Psoas muscle (tissue), 7 donors: ENCODE measurements at regions not wholly inside any gene's neighbourhood (a gene's known extent, or its start where the extent isn't known, plus 50 kb on each side); places are given as distances from the start of the nearest gene placed in this dataset.

ENCODE experiments used
- ATAC-seq, 4 donors: fragments of 200-7000 bp; cut with Tn5 transposase; one replicate each; pipeline ENCODE4 v1.9.1; 2020; ENCODE audit warnings: moderate library complexity in 3 of 4, mild to moderate bottlenecking in 2 of 4
- DNase-seq, 2 donors: peaks; one replicate each; pipeline ENCODE4 v3.0.0-alpha.2; 2020
- H3K27ac ChIP-seq: fragments of 200-600 bp; one replicate; pipeline ENCODE4 v1.8.0; 2022
- H3K27me3 ChIP-seq, 3 donors: fragments of 200-600 bp in 1 of 3; one replicate each; pipeline versions ENCODE4 v1.6.1 to v1.8.0; 2013 to 2022; ENCODE audit warnings: low read length in 2 of 3, mild to moderate bottlenecking in 2 of 3, moderate library complexity in 1 of 3; ENCODE audit not compliant: insufficient read depth in 3 of 3
- H3K36me3 ChIP-seq, 2 donors: fragments of 200-600 bp in 1 of 2; one replicate each; pipeline versions ENCODE4 v1.6.1 to v1.8.0; 2013 to 2022; ENCODE audit warnings: low read depth in 1 of 2, mild to moderate bottlenecking in 1 of 2, moderate library complexity in 1 of 2; ENCODE audit not compliant: insufficient read depth in 1 of 2
- H3K4me1 ChIP-seq: fragments of 200-600 bp; one replicate; pipeline ENCODE4 v1.8.0; 2022
- H3K4me3 ChIP-seq: fragments of 200-600 bp; one replicate; pipeline ENCODE4 v1.8.0; 2022; ENCODE audit warnings: mild to moderate bottlenecking
- H3K9me3 ChIP-seq: fragments of 200-600 bp; one replicate; pipeline ENCODE4 v1.8.0; 2022
- CTCF ChIP-seq: fragments of 200-600 bp; IDR thresholded peaks from one replicate; pipeline ENCODE4 v1.8.0; 2022; ENCODE audit warnings: antibody characterized with exemption
- WGBS, 3 donors: extraction: QIAGEN DNeasy Blood & Tissue Kit; methylation state at CpG; one replicate each; pipeline versions ENCODE4 v1.1.6 to v1.1.7; 2013; 5-methylcytosine and 5-hydroxymethylcytosine counted together
- intact Hi-C, 2 donors: fragments of 100-400 bp; cut with DNase I; formaldehyde crosslinking; loops; one replicate each; pipeline versions ENCODE4 v1.11.0 to v1.14.2; 2022
- donor health status: healthy with polysubstance abuse.
- donor health status: DM: no; HTN: no; CAD: no; lungs with moderate emphysema.
- donor health status: Bipolar disorder and iron deficiency.
- donor health status: healthy.
- donor health status: DM: yes; HTN: yes; CAD: no.
- donor health status: DM: no; HTN: no; CAD: no.
- donor health status: DM: yes; HTN: yes; CAD: no.

DNA sequence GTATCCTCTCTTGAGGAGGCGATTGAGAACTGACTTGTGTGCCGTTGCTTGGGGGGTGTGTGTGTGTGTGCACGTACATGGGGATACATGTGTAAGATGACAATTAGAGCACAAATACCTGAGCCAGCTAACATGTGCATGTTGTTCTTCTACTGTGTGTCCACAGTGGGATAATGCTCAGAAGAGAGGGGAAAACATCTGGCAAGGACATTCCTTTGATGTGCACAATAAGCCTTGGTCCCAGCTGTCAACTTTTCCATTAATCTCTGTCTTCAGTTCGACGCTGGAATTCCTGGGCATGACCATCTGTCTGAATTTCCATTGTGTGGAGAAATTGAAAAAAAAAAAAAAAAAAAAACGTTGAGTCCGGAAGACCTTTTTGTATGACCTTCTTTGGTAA is 592.0 kb upstream of the GALNTL6 start:
- no peak overlapping the region for H3K4me3 ChIP-seq
- H3K9me3 ChIP-seq = no peaks in the 10 kb centered on the region
- ATAC-seq (no peak), DNase-seq (no peak)
- H3K36me3 ChIP-seq = no peaks in the 10 kb centered on the region
- no peaks in the 10 kb centered on the region for H3K27me3 ChIP-seq
- no peak overlapping the region for H3K27ac ChIP-seq
- intact Hi-C loops = no loop called here
- 54 to 57% (median 56%) methylated on average over 7 of the region's 7 CpGs for WGBS, 3 donors
- H3K4me1 ChIP-seq = no peaks in the 10 kb centered on the region
- TF ChIP-seq CTCF = no peak

GRCh38 chr4:171203425-171203824 is 609.8 kb upstream of the GALNTL6 start:
- no peak overlapping the region for H3K27ac ChIP-seq
- 29 to 45% (median 33%) methylated on average over 2 of the region's 2 CpGs for WGBS, 3 donors
- intact Hi-C loops = no loop called here
- no peak for TF ChIP-seq CTCF
- ATAC-seq (no peak), DNase-seq (no peak)
- no peak overlapping the region for H3K4me3 ChIP-seq
- H3K27me3 ChIP-seq = no peaks in the 10 kb centered on the region
- H3K4me1 ChIP-seq = no peaks in the 10 kb centered on the region
- no peaks in the 10 kb centered on the region for H3K9me3 ChIP-seq
- H3K36me3 ChIP-seq = no peaks in the 10 kb centered on the region

DNA sequence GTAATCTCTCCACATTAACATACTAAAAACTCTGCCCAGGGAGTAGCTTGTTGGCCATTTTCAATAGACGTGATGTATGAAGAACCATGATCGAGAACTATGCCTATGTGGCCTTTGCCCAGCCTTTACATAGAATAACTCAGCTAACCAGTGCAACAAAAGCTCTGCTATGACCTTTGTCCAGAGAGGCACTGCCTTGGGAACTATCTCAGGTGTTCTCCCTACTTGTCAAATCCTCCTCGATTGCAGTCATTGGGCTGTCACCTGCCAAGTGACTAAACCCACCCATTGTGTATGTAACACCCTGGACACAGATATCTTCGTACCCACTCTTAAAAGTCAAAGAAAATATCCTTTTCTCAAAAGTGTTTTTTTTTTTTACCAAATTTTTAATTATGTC is 610.3 kb upstream of the GALNTL6 start:
- 84 to 88% (median 86%) methylated on average over 4 of the region's 4 CpGs for WGBS, 3 donors
- TF ChIP-seq CTCF = no peak
- no peak overlapping the region for H3K27ac ChIP-seq
- no peak for DNase-seq
- intact Hi-C loops = no loop called here
- H3K4me1 ChIP-seq = no peaks in the 10 kb centered on the region
- no peaks in the 10 kb centered on the region for H3K9me3 ChIP-seq
- no peaks in the 10 kb centered on the region for H3K27me3 ChIP-seq
- H3K36me3 ChIP-seq = no peaks in the 10 kb centered on the region
- ATAC-seq = no peak
- H3K4me3 ChIP-seq = no peak overlapping the region

DNA sequence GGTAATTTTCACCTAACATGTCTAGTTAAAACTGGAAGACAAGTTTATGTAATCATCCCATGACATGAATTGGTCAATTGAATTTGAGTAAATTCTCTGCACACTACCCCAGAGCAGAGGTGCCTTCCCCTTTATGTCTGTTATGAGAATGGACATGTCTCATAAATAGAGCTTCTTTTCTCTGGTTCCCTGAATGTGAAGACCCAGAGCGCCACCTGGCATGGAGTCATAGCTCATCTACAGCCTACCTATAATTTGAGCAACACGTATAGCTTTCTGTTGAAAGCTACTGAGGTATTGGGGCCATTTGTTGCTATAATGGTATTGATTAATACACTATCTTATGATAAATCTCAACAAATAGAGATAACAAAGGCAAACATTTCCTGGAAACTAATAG is 626.5 kb upstream of the GALNTL6 start:
- ATAC-seq (no peak), DNase-seq (no peak)
- Histone ChIP-seq H3K27me3 (no peaks in the 10 kb centered on the region), H3K9me3 (no peaks in the 10 kb centered on the region), H3K4me1 (no peaks in the 10 kb centered on the region), H3K36me3 (no peaks in the 10 kb centered on the region), H3K27ac (no peak overlapping the region), H3K4me3 (no peak overlapping the region)
- TF ChIP-seq CTCF = no peak
- 71 to 75% (median 74%) methylated on average over 2 of the region's 2 CpGs for WGBS, 3 donors
- intact Hi-C loops = no loop called here

GRCh38 chr4:171181090-171181489 is 632.1 kb upstream of the GALNTL6 start:
- Histone ChIP-seq H3K27ac (no peak overlapping the region), H3K36me3 (no peaks in the 10 kb centered on the region), H3K27me3 (no peaks in the 10 kb centered on the region), H3K9me3 (no peaks in the 10 kb centered on the region), H3K4me3 (no peak overlapping the region), H3K4me1 (no peaks in the 10 kb centered on the region)
- intact Hi-C loops = no loop called here
- WGBS, 3 donors = 88 to 97% (median 90%) methylated on average over 1 of the region's 1 CpG
- ATAC-seq = no peak
- TF ChIP-seq CTCF = no peak
- DNase-seq = no peak
